Type B pancreatic cell (in vitro differentiated cells): ENCODE measurements at regions not wholly inside any gene's neighbourhood (a gene's known extent, or its start where the extent isn't known, plus 50 kb on each side); places are given as distances from the start of the nearest gene placed in this dataset.

Experiments used
- DNase-seq: peaks from one replicate; pipeline ENCODE4 v3.0.0; 2021; ENCODE audit warnings: mixed read lengths; ENCODE audit not compliant: unreplicated experiment; ENCODE audit errors: extremely low spot score
- H3K27ac Mint-ChIP-seq: 2 replicates; pipeline ENCODE4 v1.8.0; 2021; ENCODE audit warnings: mild to moderate bottlenecking, mixed read lengths
- H3K27me3 Mint-ChIP-seq: 2 replicates; pipeline ENCODE4 v1.8.0; 2021; ENCODE audit warnings: mixed read lengths
- H3K36me3 Mint-ChIP-seq: 2 replicates; pipeline ENCODE4 v1.8.0; 2021; ENCODE audit warnings: mixed read lengths
- H3K4me1 Mint-ChIP-seq: one replicate; pipeline ENCODE4 v1.8.0; 2021; ENCODE audit warnings: mixed read lengths; ENCODE audit not compliant: unreplicated experiment
- H3K4me3 Mint-ChIP-seq: 2 replicates; pipeline ENCODE4 v1.8.0; 2021; ENCODE audit warnings: mild to moderate bottlenecking, mixed read lengths
- H3K9me3 Mint-ChIP-seq: 2 replicates; pipeline ENCODE4 v1.8.0; 2021; ENCODE audit warnings: mixed read lengths
- TF ChIP-seq, protein P1 (sequence below): fragments of 200-600 bp; sonication (generic); conservative IDR thresholded peaks from 2 replicates; pipeline ENCODE4 v1.5.0; 2021; ENCODE audit warnings: antibody characterized with exemption, mild to moderate bottlenecking

DNA sequence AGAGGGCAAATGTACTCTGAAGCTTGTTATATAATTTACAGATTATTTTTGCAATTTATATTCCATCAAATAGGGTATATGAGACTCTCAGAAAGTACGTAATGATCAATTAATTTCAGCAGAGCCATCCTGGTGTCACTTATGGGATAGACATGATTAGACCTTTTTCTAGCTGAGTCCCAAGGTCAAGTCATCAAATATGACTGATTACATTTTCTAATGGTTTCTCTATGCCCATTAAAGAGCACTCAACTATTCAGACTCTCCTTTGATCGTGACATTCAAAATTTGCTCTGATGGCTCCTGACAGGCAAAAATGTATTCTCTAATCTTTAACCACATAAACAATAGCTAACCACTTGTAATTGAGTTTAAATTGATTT, 469.2 kb downstream of the COG6 start:
- Mint-ChIP-seq H3K4me1 (peaks cover 21% of the 10 kb centered on the region), H3K27me3 (peaks cover 3% of the 10 kb centered on the region), H3K36me3 (no peaks in the 10 kb centered on the region), H3K27ac (no peak overlapping the region), H3K9me3 (no peaks in the 10 kb centered on the region), H3K4me3 (no peak overlapping the region)
- TF ChIP-seq, protein P1, sequence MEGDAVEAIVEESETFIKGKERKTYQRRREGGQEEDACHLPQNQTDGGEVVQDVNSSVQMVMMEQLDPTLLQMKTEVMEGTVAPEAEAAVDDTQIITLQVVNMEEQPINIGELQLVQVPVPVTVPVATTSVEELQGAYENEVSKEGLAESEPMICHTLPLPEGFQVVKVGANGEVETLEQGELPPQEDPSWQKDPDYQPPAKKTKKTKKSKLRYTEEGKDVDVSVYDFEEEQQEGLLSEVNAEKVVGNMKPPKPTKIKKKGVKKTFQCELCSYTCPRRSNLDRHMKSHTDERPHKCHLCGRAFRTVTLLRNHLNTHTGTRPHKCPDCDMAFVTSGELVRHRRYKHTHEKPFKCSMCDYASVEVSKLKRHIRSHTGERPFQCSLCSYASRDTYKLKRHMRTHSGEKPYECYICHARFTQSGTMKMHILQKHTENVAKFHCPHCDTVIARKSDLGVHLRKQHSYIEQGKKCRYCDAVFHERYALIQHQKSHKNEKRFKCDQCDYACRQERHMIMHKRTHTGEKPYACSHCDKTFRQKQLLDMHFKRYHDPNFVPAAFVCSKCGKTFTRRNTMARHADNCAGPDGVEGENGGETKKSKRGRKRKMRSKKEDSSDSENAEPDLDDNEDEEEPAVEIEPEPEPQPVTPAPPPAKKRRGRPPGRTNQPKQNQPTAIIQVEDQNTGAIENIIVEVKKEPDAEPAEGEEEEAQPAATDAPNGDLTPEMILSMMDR = no peak
- no peak for DNase-seq

DNA sequence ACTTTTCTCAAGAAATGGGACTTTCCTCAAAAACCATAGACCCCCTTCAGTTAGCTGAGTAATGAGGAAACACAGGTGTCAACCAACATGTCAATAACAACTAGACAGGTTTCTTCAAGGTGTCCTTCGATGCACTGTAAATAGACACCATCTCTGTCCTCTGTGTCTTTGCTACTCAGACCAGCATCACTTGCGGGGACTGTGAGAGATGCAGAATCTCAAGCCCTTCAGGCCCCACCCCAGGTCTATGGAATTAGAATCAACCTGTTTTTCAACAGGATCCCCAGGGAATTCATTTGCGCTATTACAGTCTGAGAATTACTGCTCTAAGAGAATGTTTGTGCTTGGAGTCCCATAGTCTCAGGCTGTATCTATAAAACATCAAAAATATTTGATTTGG, 469.9 kb downstream of the COG6 start:
- no peak overlapping the region for H3K27ac Mint-ChIP-seq
- TF ChIP-seq, protein P1 = no peak

DNA sequence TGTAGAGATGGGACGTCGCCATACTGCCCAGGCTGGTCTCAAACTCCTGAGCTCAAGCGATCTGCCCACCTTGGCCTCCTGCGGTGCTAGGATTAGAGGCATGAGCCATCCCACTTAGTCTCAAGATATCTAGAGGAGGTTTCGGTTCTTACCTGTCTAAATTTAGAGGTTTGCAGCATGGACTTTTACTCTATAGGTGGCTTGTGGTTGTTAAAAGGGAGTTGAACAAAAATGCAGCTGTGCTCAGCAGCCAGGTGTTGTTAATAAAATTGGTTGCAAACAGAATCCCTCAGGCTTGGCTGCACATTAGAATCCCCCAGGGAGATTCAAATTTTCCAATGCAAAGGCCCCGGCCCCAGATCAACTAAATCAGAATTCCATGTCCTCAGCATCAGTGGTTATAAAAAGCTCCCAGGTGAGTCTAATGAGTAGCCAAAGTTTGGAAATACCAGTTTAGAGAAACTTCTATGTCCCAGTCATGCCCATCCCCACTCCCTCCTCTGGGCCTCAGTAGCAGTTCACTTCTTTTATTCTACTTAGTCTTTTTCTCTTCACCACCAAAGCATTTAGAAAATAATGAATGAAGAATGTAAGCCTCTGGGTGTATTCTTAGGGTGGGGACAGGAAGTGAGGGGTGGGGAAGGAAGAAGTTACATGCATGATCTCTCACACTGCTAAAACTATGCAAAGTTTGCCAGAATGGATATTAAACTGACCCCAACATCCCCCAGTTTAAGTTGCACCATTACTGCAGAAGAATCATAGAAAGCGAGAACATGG, 471.0 kb downstream of the COG6 start:
- Mint-ChIP-seq H3K4me3 (no peak overlapping the region), H3K27me3 (peaks cover 3% of the 10 kb centered on the region), H3K4me1 (peaks cover 21% of the 10 kb centered on the region), H3K27ac (no peak overlapping the region), H3K36me3 (no peaks in the 10 kb centered on the region), H3K9me3 (no peaks in the 10 kb centered on the region)
- TF ChIP-seq, protein P1 = no peak
- DNase-seq = no peak

More for the DNA sequence above, 469.9 kb downstream of the COG6 start:
- no peaks in the 10 kb centered on the region for H3K36me3 Mint-ChIP-seq
- DNase-seq = no peak
- H3K9me3 Mint-ChIP-seq = no peaks in the 10 kb centered on the region
- H3K27me3 Mint-ChIP-seq = peaks cover 3% of the 10 kb centered on the region
- H3K4me3 Mint-ChIP-seq = no peak overlapping the region
- H3K4me1 Mint-ChIP-seq = peaks cover 21% of the 10 kb centered on the region

DNA sequence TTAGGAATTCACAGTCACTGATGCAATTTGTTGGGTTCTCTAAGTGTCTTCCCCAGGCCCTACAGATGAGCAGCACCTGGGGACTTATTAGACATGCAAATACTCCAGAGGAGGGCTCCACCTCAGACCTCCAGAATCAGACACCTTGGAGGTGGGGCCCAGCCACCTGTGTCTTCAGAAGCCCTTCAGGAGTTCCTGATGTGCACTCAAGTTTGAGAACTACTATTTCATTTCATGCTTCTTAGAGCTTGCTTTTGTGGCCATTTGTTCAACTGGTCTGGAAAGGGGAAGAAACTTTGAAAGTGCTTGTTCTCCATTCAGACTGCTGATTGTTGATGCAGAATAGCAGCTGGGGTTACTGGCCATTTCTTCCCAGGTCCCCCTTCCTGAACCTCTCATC, 472.0 kb downstream of the COG6 start:
- H3K9me3 Mint-ChIP-seq = no peaks in the 10 kb centered on the region
- peaks cover 21% of the 10 kb centered on the region for H3K4me1 Mint-ChIP-seq
- no peak overlapping the region for H3K4me3 Mint-ChIP-seq
- H3K27me3 Mint-ChIP-seq = peaks cover 3% of the 10 kb centered on the region
- TF ChIP-seq, protein P1 = no peak
- no peak overlapping the region for H3K27ac Mint-ChIP-seq
- no peak for DNase-seq
- no peaks in the 10 kb centered on the region for H3K36me3 Mint-ChIP-seq

DNA sequence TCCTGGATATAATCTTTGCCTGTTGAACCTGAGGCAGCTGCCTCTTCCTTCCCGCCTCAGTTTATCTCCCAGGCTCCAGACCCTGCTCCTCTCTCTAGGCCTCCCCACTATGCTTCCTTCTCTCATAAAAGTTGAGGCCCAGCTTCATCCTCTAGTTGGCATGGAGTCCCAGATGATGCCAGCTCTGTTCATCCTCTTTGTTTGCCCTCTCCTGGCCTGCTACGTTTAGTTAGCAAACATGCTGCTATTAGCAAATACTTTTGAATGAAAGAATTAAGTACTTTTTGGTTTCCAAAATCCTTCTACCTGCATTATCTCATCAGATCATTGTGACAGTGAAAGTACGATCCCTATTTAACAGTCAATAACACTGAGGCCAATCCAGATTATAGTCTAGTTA, 472.5 kb downstream of the COG6 start:
- TF ChIP-seq, protein P1 = no peak
- no peaks in the 10 kb centered on the region for H3K36me3 Mint-ChIP-seq
- H3K4me1 Mint-ChIP-seq = peaks cover 21% of the 10 kb centered on the region
- H3K27me3 Mint-ChIP-seq = peaks cover 3% of the 10 kb centered on the region
- H3K27ac Mint-ChIP-seq = no peak overlapping the region
- H3K4me3 Mint-ChIP-seq = no peak overlapping the region
- no peak for DNase-seq
- no peaks in the 10 kb centered on the region for H3K9me3 Mint-ChIP-seq

DNA sequence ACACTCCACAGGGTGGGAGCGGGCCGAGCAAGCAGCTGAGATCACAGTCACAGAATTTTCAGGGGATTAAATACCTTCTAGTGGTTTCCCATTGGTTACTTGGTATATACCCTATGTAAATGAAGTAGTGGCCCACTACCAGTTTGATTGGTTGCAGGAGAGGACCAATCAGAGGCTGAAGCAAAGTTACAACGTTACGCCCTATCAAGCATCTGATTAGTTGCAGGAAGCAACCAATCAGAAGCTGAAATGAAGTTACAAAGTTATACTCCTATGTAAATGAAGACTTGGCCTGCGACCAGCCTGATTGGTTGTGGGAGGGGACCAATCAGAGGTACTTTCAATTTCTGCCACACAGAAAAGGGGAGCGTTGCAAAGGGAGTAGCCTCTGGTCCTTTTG, 474.0 kb downstream of the COG6 start:
- TF ChIP-seq, protein P1 = no peak
- Mint-ChIP-seq H3K4me1 (peaks cover 21% of the 10 kb centered on the region), H3K27ac (no peak overlapping the region), H3K4me3 (no peak overlapping the region), H3K36me3 (no peaks in the 10 kb centered on the region), H3K27me3 (peaks cover 3% of the 10 kb centered on the region), H3K9me3 (no peaks in the 10 kb centered on the region)
- DNase-seq = no peak
